ENCODE measurements at regions not wholly inside any gene's neighbourhood (a gene's known extent, or its start where the extent isn't known, plus 50 kb on each side); places are given as distances from the start of the nearest gene placed in this dataset.

GRCh38 chr10:2335626-2336025 is 598.3 kb upstream of the ADARB2 start:
- TF ChIP-seq ZSCAN18 (CRISPR knock-in tag; IDR thresholded peaks at IDR 0.05): no peak
- no peak for TF ChIP-seq JUN (CRISPR knock-in tag; IDR thresholded peaks at IDR 0.05)
- TF ChIP-seq EMX1 (CRISPR knock-in tag; IDR thresholded peaks at IDR 0.05): no peak
- no peak for TF ChIP-seq ATF1 (CRISPR knock-in tag; IDR thresholded peaks at IDR 0.05)
- TF ChIP-seq ZNF423 (CRISPR knock-in tag; IDR thresholded peaks at IDR 0.05): no peak
- TF ChIP-seq USF1 (CRISPR knock-in tag; IDR thresholded peaks at IDR 0.05): no peak
- no peak for TF ChIP-seq ATF3 (CRISPR knock-in tag; conservative IDR thresholded peaks at IDR 0.05)
- no peak for TF ChIP-seq E2F4 (CRISPR knock-in tag; IDR thresholded peaks at IDR 0.05; ENCODE audit: borderline replicate concordance, low read depth)
- TF ChIP-seq ZNF671 (CRISPR knock-in tag; IDR thresholded peaks at IDR 0.05): no peak
- TF ChIP-seq FOXP4 (CRISPR knock-in tag; IDR thresholded peaks at IDR 0.05): no peak
- TF ChIP-seq ZNF281 (CRISPR knock-in tag; IDR thresholded peaks at IDR 0.05): no peak
- no peak overlapping the region for H3K27ac Mint-ChIP-seq
- ATAC-seq (no peak), DNase-seq (ENCODE audit: low spot score) (no peak)
- H3K4me1 Mint-ChIP-seq: no peaks in the 10 kb centered on the region
- no peak overlapping the region for H3K4me3 Mint-ChIP-seq
- H3K36me3 Mint-ChIP-seq: no peaks in the 10 kb centered on the region
- ChIA-PET POLR2A (no interaction called here), CTCF (no interaction called here)
- H3K9me3 Mint-ChIP-seq: peaks cover 10% of the 10 kb centered on the region
- H3K27me3 Mint-ChIP-seq (ENCODE audit: low read depth): no peaks in the 10 kb centered on the region

- Mint-ChIP-seq H3K9me3 (peaks cover 10% of the 10 kb centered on the region), H3K36me3 (no peaks in the 10 kb centered on the region), H3K4me3 (no peak overlapping the region), H3K4me1 (no peaks in the 10 kb centered on the region), H3K27ac (no peak overlapping the region), H3K27me3 (ENCODE audit: low read depth) (no peaks in the 10 kb centered on the region)
- TF ChIP-seq MAX (CRISPR knock-in tag; IDR thresholded peaks at IDR 0.05) (no peak), FOXK1 (CRISPR knock-in tag; IDR thresholded peaks at IDR 0.05) (no peak), TCF7 (CRISPR knock-in tag; IDR thresholded peaks at IDR 0.05; ENCODE audit: low read depth) (no peak), USF1 (CRISPR knock-in tag; IDR thresholded peaks at IDR 0.05) (no peak), TP53 (CRISPR knock-in tag; IDR thresholded peaks at IDR 0.05) (no peak), GTF2I (CRISPR knock-in tag; conservative IDR thresholded peaks at IDR 0.05) (no peak), E2F1 (CRISPR knock-in tag; IDR thresholded peaks at IDR 0.05) (no peak), RELA (CRISPR knock-in tag; IDR thresholded peaks at IDR 0.05; ENCODE audit: borderline replicate concordance) (no peak), CBFB (CRISPR knock-in tag; IDR thresholded peaks at IDR 0.05; ENCODE audit: low read depth) (no peak), EMX1 (CRISPR knock-in tag; IDR thresholded peaks at IDR 0.05) (no peak)
- ChIA-PET CTCF (no interaction called here), POLR2A (no interaction called here)
- DNase-seq (ENCODE audit: low spot score) (no peak), ATAC-seq (no peak)
Measured at GRCh38 chr10:2334575-2334974, 597.2 kb upstream of the ADARB2 start.
